ENCODE measurements at regions not wholly inside any gene's neighbourhood (a gene's known extent, or its start where the extent isn't known, plus 50 kb on each side); places are given as distances from the start of the nearest gene placed in this dataset.
"Not testable (repeated sequence)": the region's sequence is repeated elsewhere in the genome, so short reads cannot be mapped to it uniquely, and the experiment has no call there.

DNA sequence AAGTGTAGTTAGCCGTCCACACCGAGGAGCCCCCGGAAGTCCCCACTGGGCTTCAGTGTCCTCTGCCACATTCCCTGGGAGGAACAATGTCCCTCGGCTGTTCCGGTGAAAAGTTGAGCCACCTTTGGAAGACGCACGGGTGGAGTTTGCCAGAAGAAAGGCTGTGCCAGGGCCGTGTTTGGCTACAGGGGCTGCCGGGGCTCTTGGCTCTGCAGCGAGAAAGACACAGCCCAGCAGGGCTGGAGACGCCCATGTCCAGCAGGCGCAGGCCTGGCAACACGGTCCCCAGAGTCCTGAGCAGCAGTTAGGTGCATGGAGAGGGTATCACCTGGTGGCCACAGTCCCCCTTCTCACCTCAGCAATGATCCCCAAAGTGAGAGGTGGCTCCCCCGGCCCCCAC, 5486.2 kb upstream of the TPTE start:
- TF ChIP-seq, protein P1, sequence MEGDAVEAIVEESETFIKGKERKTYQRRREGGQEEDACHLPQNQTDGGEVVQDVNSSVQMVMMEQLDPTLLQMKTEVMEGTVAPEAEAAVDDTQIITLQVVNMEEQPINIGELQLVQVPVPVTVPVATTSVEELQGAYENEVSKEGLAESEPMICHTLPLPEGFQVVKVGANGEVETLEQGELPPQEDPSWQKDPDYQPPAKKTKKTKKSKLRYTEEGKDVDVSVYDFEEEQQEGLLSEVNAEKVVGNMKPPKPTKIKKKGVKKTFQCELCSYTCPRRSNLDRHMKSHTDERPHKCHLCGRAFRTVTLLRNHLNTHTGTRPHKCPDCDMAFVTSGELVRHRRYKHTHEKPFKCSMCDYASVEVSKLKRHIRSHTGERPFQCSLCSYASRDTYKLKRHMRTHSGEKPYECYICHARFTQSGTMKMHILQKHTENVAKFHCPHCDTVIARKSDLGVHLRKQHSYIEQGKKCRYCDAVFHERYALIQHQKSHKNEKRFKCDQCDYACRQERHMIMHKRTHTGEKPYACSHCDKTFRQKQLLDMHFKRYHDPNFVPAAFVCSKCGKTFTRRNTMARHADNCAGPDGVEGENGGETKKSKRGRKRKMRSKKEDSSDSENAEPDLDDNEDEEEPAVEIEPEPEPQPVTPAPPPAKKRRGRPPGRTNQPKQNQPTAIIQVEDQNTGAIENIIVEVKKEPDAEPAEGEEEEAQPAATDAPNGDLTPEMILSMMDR (IDR thresholded peaks at IDR 0.05; ENCODE audit: low read length), result not testable (repeated sequence)
- not testable (repeated sequence) for TF ChIP-seq EZH2 (IDR thresholded peaks at IDR 0.05; ENCODE audit: borderline replicate concordance, low read length)

All from OCI-LY1 (cell line).